GM23248 (cell line): ENCODE measurements at regions not wholly inside any gene's neighbourhood (a gene's known extent, or its start where the extent isn't known, plus 50 kb on each side); places are given as distances from the start of the nearest gene placed in this dataset.

ENCODE experiments used
- DNase-seq: peaks from one replicate; pipeline ENCODE4 v3.0.0-alpha.2; 2015
- H2AFZ ChIP-seq: fragments of 200-600 bp; sonication (generic); 2 replicates; pipeline ENCODE4 v1.6.1; 2016; ENCODE audit warnings: antibody characterized with exemption
- H3F3A ChIP-seq: fragments of 200-600 bp; sonication (generic); 2 replicates; pipeline ENCODE4 v1.6.1; 2016; ENCODE audit warnings: mild to moderate bottlenecking, antibody characterized with exemption, mixed run types; ENCODE audit not compliant: insufficient read depth
- H3K27ac ChIP-seq: fragments of 200-600 bp; sonication (generic); 2 replicates; pipeline ENCODE4 v1.5.1; 2016; ENCODE audit warnings: mild to moderate bottlenecking
- H3K27me3 ChIP-seq: fragments of 200-600 bp; sonication (generic); replicated peaks from 2 replicates; pipeline ENCODE4 v1.6.1; 2016; ENCODE audit warnings: mild to moderate bottlenecking; ENCODE audit not compliant: insufficient read depth
- H3K36me3 ChIP-seq: fragments of 200-600 bp; sonication (generic); 2 replicates; pipeline ENCODE4 v1.6.1; 2016; ENCODE audit warnings: low read depth, mild to moderate bottlenecking
- H3K4me1 ChIP-seq: fragments of 200-600 bp; sonication (generic); 2 replicates; pipeline ENCODE4 v1.6.1; 2016; ENCODE audit warnings: mild to moderate bottlenecking; ENCODE audit not compliant: insufficient read depth
- H3K4me2 ChIP-seq: fragments of 200-600 bp; sonication (generic); one replicate; pipeline ENCODE4 v1.6.1; 2016; ENCODE audit warnings: mild to moderate bottlenecking; ENCODE audit not compliant: unreplicated experiment
- H3K4me3 ChIP-seq: fragments of 200-600 bp; sonication (generic); 2 replicates; pipeline ENCODE4 v1.5.1; 2016; ENCODE audit warnings: mild to moderate bottlenecking
- H3K79me2 ChIP-seq: fragments of 200-600 bp; sonication (generic); 2 replicates; pipeline ENCODE4 v1.6.1; 2016; ENCODE audit warnings: mild to moderate bottlenecking; ENCODE audit not compliant: insufficient read depth
- H3K9ac ChIP-seq: fragments of 200-600 bp; sonication (generic); 2 replicates; pipeline ENCODE4 v1.6.1; 2016; ENCODE audit warnings: mild to moderate bottlenecking
- H3K9me2 ChIP-seq: fragments of 200-600 bp; sonication (generic); 2 replicates; pipeline ENCODE4 v1.6.1; 2016; ENCODE audit warnings: mixed run types, mild to moderate bottlenecking, moderate library complexity; ENCODE audit not compliant: insufficient read depth
- H3K9me3 ChIP-seq: fragments of 200-600 bp; sonication (generic); one replicate; pipeline ENCODE4 v1.6.1; 2017; ENCODE audit warnings: low read depth
- H4K20me1 ChIP-seq: fragments of 200-600 bp; sonication (generic); 2 replicates; pipeline ENCODE4 v1.6.0; 2016; ENCODE audit not compliant: insufficient read depth
- EZH2 ChIP-seq: fragments of 200-600 bp; sonication (generic); IDR thresholded peaks from 2 replicates; pipeline ENCODE4 v1.6.1; 2018; ENCODE audit warnings: antibody characterized with exemption, mild to moderate bottlenecking; ENCODE audit not compliant: insufficient read depth, poor library complexity, severe bottlenecking
- EZH2phosphoT487 ChIP-seq: fragments of 200-600 bp; sonication (generic); IDR thresholded peaks from 2 replicates; pipeline ENCODE4 v1.6.1; 2018; ENCODE audit warnings: antibody characterized with exemption, moderate library complexity, mild to moderate bottlenecking, low read depth; ENCODE audit not compliant: insufficient read depth
- WGBS, 2 experiments: methylation state at CpG; one replicate each; pipeline ENCODE4 v1.1.6; 2015 to 2017; ENCODE audit warnings: low lambda C conversion rate in 2 of 2, low coverage in 1 of 2; ENCODE audit errors: missing lambda C conversion rate in 2 of 2; 5-methylcytosine and 5-hydroxymethylcytosine counted together
- in situ Hi-C: fragments of 300-500 bp; cut with MboI; formaldehyde crosslinking; loops from 2 replicates; pipeline ENCODE4 v1.15.0; 2020

DNA sequence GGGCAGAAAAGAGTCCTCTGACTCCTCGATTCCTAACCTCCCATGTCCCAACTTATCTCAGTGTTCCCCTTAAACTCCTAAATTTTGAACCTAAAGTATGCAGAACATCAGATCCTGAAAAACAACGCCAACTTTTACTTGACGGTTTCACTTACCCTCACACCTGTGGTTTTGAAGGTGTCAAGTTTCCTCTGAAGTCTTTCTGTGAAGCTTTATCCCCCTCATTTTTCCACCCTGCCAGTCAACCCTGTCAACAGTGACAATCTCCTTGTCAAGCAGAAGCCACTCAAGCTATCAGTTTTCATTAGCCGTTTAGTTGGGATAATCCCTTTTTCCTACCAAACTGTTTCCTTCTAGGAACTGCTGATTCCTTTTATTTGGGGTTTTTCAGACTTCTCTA lies 245.4 kb upstream of the PREP start:
- no peak for DNase-seq
- Histone ChIP-seq H3K4me1 (no peaks in the 10 kb centered on the region), H2AFZ (no peak overlapping the region), H3K9me2 (no peaks in the 10 kb centered on the region), H3K9me3 (no peaks in the 10 kb centered on the region), H3K27ac (no peak overlapping the region), H3K36me3 (no peaks in the 10 kb centered on the region), H3K27me3 (no peaks in the 10 kb centered on the region), H3K79me2 (no peaks in the 10 kb centered on the region), H3K4me3 (no peak overlapping the region), H4K20me1 (no peaks in the 10 kb centered on the region), H3K4me2 (no peak overlapping the region), H3K9ac (no peak overlapping the region), H3F3A (no peaks in the 10 kb centered on the region)
- no peak for TF ChIP-seq EZH2phosphoT487
- no peak for TF ChIP-seq EZH2
- WGBS, 2 experiments, result 67 to 70% methylated on average over 4 of the region's 4 CpGs
- in situ Hi-C loops, result no loop called here

DNA sequence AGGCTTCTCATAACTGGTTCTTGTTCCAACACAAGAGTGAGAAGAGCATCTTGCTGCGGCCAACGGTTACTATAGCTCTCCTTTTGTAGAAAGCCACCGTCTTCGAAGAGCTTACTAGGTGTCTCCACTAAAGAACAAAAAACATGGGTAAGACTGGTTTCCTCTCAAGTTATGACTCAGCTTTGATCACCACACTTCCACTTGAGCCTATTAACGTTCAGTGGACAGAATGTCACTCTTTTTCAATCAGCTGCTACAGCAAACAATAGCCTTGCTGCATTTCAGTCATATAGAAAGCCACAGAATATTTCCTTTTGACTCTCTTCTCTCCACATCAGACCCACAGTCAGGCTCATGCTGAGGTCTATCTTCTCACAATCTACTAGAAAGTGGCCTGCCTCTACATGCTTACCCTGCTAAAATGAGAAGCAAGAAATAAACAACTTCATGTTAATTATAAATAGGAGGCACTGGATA lies 243.5 kb upstream of the PREP start:
- TF ChIP-seq EZH2phosphoT487 (no peak), EZH2 (no peak)
- H3K9ac ChIP-seq, result no peak overlapping the region
- H4K20me1 ChIP-seq, result no peaks in the 10 kb centered on the region
- H3K27ac ChIP-seq, result no peak overlapping the region
- no peaks in the 10 kb centered on the region for H3K79me2 ChIP-seq
- in situ Hi-C loops, result no loop called here
- no peak overlapping the region for H2AFZ ChIP-seq
- H3K4me2 ChIP-seq, result no peak overlapping the region
- peak; percentile 4 for DNase-seq
- H3K36me3 ChIP-seq, result no peaks in the 10 kb centered on the region
- no peaks in the 10 kb centered on the region for H3F3A ChIP-seq
- no peak overlapping the region for H3K4me3 ChIP-seq
- H3K27me3 ChIP-seq, result no peaks in the 10 kb centered on the region
- H3K9me2 ChIP-seq, result no peaks in the 10 kb centered on the region
- no peaks in the 10 kb centered on the region for H3K9me3 ChIP-seq
- no peaks in the 10 kb centered on the region for H3K4me1 ChIP-seq
- 85% methylated on average over 5 of the region's 5 CpGs for WGBS, 2 experiments

DNA sequence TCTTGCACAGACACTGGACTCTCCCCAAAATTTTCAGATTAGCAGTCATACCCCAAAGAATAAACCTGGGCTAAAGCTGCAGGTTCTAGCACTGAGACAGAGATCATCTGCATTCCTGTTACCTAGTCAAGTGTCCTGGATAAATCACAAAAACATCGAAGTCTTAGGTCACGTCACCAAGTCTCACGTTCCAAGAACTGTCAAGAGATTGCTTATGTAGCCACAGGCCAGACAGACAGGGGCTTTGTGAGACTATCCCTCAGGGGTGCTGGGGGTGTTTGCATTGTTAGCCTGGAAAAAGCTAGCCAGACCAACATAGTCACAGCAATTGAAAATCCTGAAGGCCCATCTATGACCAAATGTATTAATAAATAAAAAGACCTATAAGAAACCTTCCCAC lies 243.1 kb upstream of the PREP start:
- Histone ChIP-seq H3K79me2 (no peaks in the 10 kb centered on the region), H3K36me3 (no peaks in the 10 kb centered on the region), H3K9me2 (no peaks in the 10 kb centered on the region), H3K4me3 (no peak overlapping the region), H2AFZ (no peak overlapping the region), H3K27ac (no peak overlapping the region), H3K9me3 (no peaks in the 10 kb centered on the region), H3K27me3 (no peaks in the 10 kb centered on the region), H3K4me2 (no peak overlapping the region), H3K9ac (no peak overlapping the region), H4K20me1 (no peaks in the 10 kb centered on the region), H3F3A (no peaks in the 10 kb centered on the region), H3K4me1 (no peaks in the 10 kb centered on the region)
- 92% methylated on average over 3 of the region's 3 CpGs for WGBS, 2 experiments
- no peak for DNase-seq
- in situ Hi-C loops, result no loop called here
- TF ChIP-seq EZH2phosphoT487 (no peak), EZH2 (no peak)

DNA sequence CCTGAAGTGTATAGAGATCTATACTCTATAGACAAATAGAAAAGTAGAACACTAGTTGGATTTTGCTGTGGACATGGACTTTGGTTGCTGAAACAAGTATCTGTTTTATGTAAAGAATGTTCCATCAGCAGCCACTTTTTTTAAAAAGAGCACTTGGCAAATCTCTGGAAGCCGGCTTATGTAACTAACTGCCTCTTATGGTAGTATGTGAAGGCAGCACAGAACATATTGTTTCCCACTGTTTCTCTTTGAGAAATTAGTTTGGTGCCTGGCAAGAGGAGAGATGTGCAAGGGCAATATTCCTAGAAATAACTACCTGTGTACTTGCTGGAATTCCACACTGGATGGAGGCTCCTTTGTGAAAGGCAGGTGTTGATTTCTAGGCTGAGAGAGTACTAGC lies 242.3 kb upstream of the PREP start:
- no peaks in the 10 kb centered on the region for H3K27me3 ChIP-seq
- H3K9me2 ChIP-seq, result no peaks in the 10 kb centered on the region
- no peak for DNase-seq
- TF ChIP-seq EZH2phosphoT487, result no peak
- TF ChIP-seq EZH2, result no peak
- WGBS, 2 experiments, result 37 to 53% methylated on average over 1 of the region's 1 CpG
- H3K27ac ChIP-seq, result no peak overlapping the region
- no peaks in the 10 kb centered on the region for H4K20me1 ChIP-seq
- in situ Hi-C loops, result no loop called here
- H3K79me2 ChIP-seq, result no peaks in the 10 kb centered on the region
- no peak overlapping the region for H3K4me2 ChIP-seq
- H3F3A ChIP-seq, result no peaks in the 10 kb centered on the region
- H3K9me3 ChIP-seq, result no peaks in the 10 kb centered on the region
- H3K4me1 ChIP-seq, result no peaks in the 10 kb centered on the region
- no peak overlapping the region for H3K9ac ChIP-seq
- no peaks in the 10 kb centered on the region for H3K36me3 ChIP-seq
- no peak overlapping the region for H2AFZ ChIP-seq
- no peak overlapping the region for H3K4me3 ChIP-seq

DNA sequence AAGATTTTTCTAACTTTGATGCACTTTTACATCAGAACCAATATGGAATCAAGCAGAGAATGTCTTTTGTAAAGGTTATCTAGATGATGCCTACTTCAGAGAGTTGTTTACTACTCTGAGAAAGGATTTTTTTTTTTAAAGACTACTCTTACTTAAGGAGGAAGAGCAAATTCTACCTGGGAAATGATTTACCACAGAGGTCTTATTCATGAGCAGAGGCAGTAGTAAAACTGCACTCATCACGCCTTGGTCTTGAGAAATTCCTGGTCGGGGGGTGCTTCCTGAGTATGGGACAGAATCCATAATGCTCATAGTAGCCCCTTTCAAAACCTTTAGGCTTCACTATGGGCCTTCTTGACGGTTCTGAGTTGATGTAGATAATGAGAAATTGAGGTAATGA lies 241.8 kb upstream of the PREP start:
- no peaks in the 10 kb centered on the region for H3K36me3 ChIP-seq
- WGBS, 2 experiments, result 67 to 77% methylated on average over 3 of the region's 3 CpGs
- H3K79me2 ChIP-seq, result no peaks in the 10 kb centered on the region
- in situ Hi-C loops, result no loop called here
- H3F3A ChIP-seq, result no peaks in the 10 kb centered on the region
- H3K9me3 ChIP-seq, result no peaks in the 10 kb centered on the region
- no peak overlapping the region for H3K4me2 ChIP-seq
- no peak for TF ChIP-seq EZH2phosphoT487
- TF ChIP-seq EZH2, result no peak
- no peaks in the 10 kb centered on the region for H3K4me1 ChIP-seq
- H3K27ac ChIP-seq, result no peak overlapping the region
- no peaks in the 10 kb centered on the region for H4K20me1 ChIP-seq
- H3K27me3 ChIP-seq, result no peaks in the 10 kb centered on the region
- no peak overlapping the region for H3K4me3 ChIP-seq
- no peak overlapping the region for H2AFZ ChIP-seq
- DNase-seq, result no peak
- H3K9me2 ChIP-seq, result no peaks in the 10 kb centered on the region; the same call in 1 of the 2 replicates
- no peak overlapping the region for H3K9ac ChIP-seq
